Smooth muscle cell (in vitro differentiated cells): ENCODE measurements at regions not wholly inside any gene's neighbourhood (a gene's known extent, or its start where the extent isn't known, plus 50 kb on each side); places are given as distances from the start of the nearest gene placed in this dataset.

Source experiments
- DNase-seq: peaks from one replicate; lab custom pipeline; 2025; ENCODE audit not compliant: unreplicated experiment; lab: John Stamatoyannopoulos, UW
- H2AFZ ChIP-seq: fragments of 200-600 bp; sonication (generic); 2 replicates; pipeline ENCODE4 v1.6.0; 2016; ENCODE audit warnings: antibody characterized with exemption, low read depth, mild to moderate bottlenecking
- H3F3A ChIP-seq: fragments of 200-600 bp; sonication (generic); 2 replicates; pipeline ENCODE4 v1.6.0; 2017; ENCODE audit warnings: antibody characterized with exemption, low read depth
- H3K27ac ChIP-seq: fragments of 200-600 bp; sonication (generic); 2 replicates; pipeline ENCODE4 v1.5.1; 2016; ENCODE audit warnings: low read depth, mild to moderate bottlenecking
- H3K27me3 ChIP-seq: fragments of 200-600 bp; sonication (generic); 2 replicates; pipeline ENCODE4 v1.6.1; 2016; ENCODE audit warnings: low read depth, mild to moderate bottlenecking
- H3K36me3 ChIP-seq: fragments of 200-600 bp; sonication (generic); 2 replicates; pipeline ENCODE4 v1.5.1; 2016; ENCODE audit warnings: low read depth
- H3K4me1 ChIP-seq: fragments of 200-600 bp; sonication (generic); 2 replicates; pipeline ENCODE4 v1.5.1; 2016; ENCODE audit warnings: low read depth
- H3K4me2 ChIP-seq: fragments of 200-600 bp; sonication (generic); 2 replicates; pipeline ENCODE4 v1.6.0; 2016; ENCODE audit warnings: mild to moderate bottlenecking
- H3K4me3 ChIP-seq: fragments of 200-600 bp; sonication (generic); 2 replicates; pipeline ENCODE4 v1.5.1; 2016; ENCODE audit warnings: mild to moderate bottlenecking
- H3K79me2 ChIP-seq: fragments of 200-600 bp; sonication (generic); 2 replicates; pipeline ENCODE4 v1.6.0; 2016; ENCODE audit warnings: low read depth, mild to moderate bottlenecking
- H3K9ac ChIP-seq: fragments of 200-600 bp; sonication (generic); 2 replicates; pipeline ENCODE4 v1.6.0; 2016; ENCODE audit warnings: low read depth
- H3K9me3 ChIP-seq: fragments of 200-600 bp; sonication (generic); replicated peaks from 2 replicates; pipeline ENCODE4 v1.5.1; 2016; ENCODE audit warnings: low read depth
- H4K20me1 ChIP-seq: fragments of 200-600 bp; sonication (generic); 2 replicates; pipeline ENCODE4 v1.6.0; 2016; ENCODE audit warnings: low read depth
- CTCF ChIP-seq: fragments of 200-600 bp; sonication (generic); IDR thresholded peaks from 2 replicates; pipeline ENCODE4 v1.5.1; 2017; ENCODE audit warnings: borderline replicate concordance, mild to moderate bottlenecking, antibody characterized with exemption; ENCODE audit not compliant: insufficient read depth, poor library complexity, severe bottlenecking
- WGBS: methylation state at CpG from one replicate; pipeline ENCODE4 v1.1.7; 2016; ENCODE audit warnings: low lambda C conversion rate; 5-methylcytosine and 5-hydroxymethylcytosine counted together

GRCh38 chr3:6132684-6133432 lies 728.1 kb upstream of the GRM7 start:
- no peaks in the 10 kb centered on the region for H4K20me1 ChIP-seq
- H3K79me2 ChIP-seq: no peaks in the 10 kb centered on the region
- no peaks in the 10 kb centered on the region for H3F3A ChIP-seq
- no peak for TF ChIP-seq CTCF
- H3K4me1 ChIP-seq: no peaks in the 10 kb centered on the region
- no peak overlapping the region for H3K4me2 ChIP-seq
- no peak overlapping the region for H3K9ac ChIP-seq
- no peak for DNase-seq
- no peak overlapping the region for H3K4me3 ChIP-seq
- H3K27ac ChIP-seq: no peak overlapping the region
- H3K27me3 ChIP-seq: no peaks in the 10 kb centered on the region
- H2AFZ ChIP-seq: no peak overlapping the region
- 93% methylated on average over 8 of the region's 8 CpGs for WGBS
- no peaks in the 10 kb centered on the region for H3K9me3 ChIP-seq
- H3K36me3 ChIP-seq: no peaks in the 10 kb centered on the region

- DNase-seq: no peak
- H3K4me1 ChIP-seq: no peaks in the 10 kb centered on the region
- H2AFZ ChIP-seq: no peak overlapping the region
- TF ChIP-seq CTCF: no peak
- H3K9me3 ChIP-seq: no peaks in the 10 kb centered on the region
- H3F3A ChIP-seq: no peaks in the 10 kb centered on the region
- H4K20me1 ChIP-seq: no peaks in the 10 kb centered on the region
- H3K9ac ChIP-seq: no peak overlapping the region
- no peaks in the 10 kb centered on the region for H3K79me2 ChIP-seq
- WGBS: 77% methylated on average over 3 of the region's 3 CpGs
- H3K27me3 ChIP-seq: no peaks in the 10 kb centered on the region
- no peak overlapping the region for H3K4me2 ChIP-seq
- no peaks in the 10 kb centered on the region for H3K36me3 ChIP-seq
- no peak overlapping the region for H3K27ac ChIP-seq
- no peak overlapping the region for H3K4me3 ChIP-seq
These were observed 718.2 kb upstream of the GRM7 start for GRCh38 chr3:6142707-6143106.

GRCh38 chr3:6147883-6148282 lies 713.0 kb upstream of the GRM7 start:
- TF ChIP-seq CTCF: no peak
- Histone ChIP-seq H3K4me2 (no peak overlapping the region), H3K27ac (no peak overlapping the region), H2AFZ (no peak overlapping the region), H3K9me3 (no peaks in the 10 kb centered on the region), H4K20me1 (no peaks in the 10 kb centered on the region), H3K9ac (no peak overlapping the region), H3K36me3 (no peaks in the 10 kb centered on the region), H3K79me2 (no peaks in the 10 kb centered on the region), H3F3A (no peaks in the 10 kb centered on the region), H3K4me3 (no peak overlapping the region), H3K27me3 (no peaks in the 10 kb centered on the region), H3K4me1 (no peaks in the 10 kb centered on the region)
- 91% methylated on average over 6 of the region's 6 CpGs for WGBS
- DNase-seq: no peak
